KMS-11 (cell line): ENCODE measurements at regions not wholly inside any gene's neighbourhood (a gene's known extent, or its start where the extent isn't known, plus 50 kb on each side); places are given as distances from the start of the nearest gene placed in this dataset.
"Not testable (repeated sequence)": the region's sequence is repeated elsewhere in the genome, so short reads cannot be mapped to it uniquely, and the experiment has no call there.

Experiments used
- H2AFZ ChIP-seq: fragments of 200-600 bp; sonication (generic); 2 replicates; pipeline ENCODE4 v1.6.1; 2016; ENCODE audit warnings: antibody characterized with exemption, mixed run types, low read depth
- H3K27ac ChIP-seq: fragments of 200-600 bp; sonication (generic); 2 replicates; pipeline ENCODE4 v1.6.1; 2016; ENCODE audit warnings: mild to moderate bottlenecking, mixed run types
- H3K27me3 ChIP-seq: fragments of 200-600 bp; sonication (generic); 2 replicates; pipeline ENCODE4 v1.6.1; 2017; ENCODE audit warnings: mild to moderate bottlenecking, low read depth, mixed run types, moderate library complexity; ENCODE audit not compliant: insufficient read depth
- H3K36me3 ChIP-seq: fragments of 200-600 bp; sonication (generic); 2 replicates; pipeline ENCODE4 v1.6.1; 2017; ENCODE audit warnings: mild to moderate bottlenecking, mixed run types; ENCODE audit not compliant: insufficient read depth
- H3K4me1 ChIP-seq: fragments of 200-600 bp; sonication (generic); 2 replicates; pipeline ENCODE4 v1.6.1; 2016; ENCODE audit warnings: mild to moderate bottlenecking, low read depth, mixed run types; ENCODE audit not compliant: poor library complexity, severe bottlenecking
- H3K4me2 ChIP-seq: fragments of 200-600 bp; sonication (generic); 2 replicates; pipeline ENCODE4 v1.7.0; 2016; ENCODE audit warnings: mild to moderate bottlenecking, mixed run types
- H3K4me3 ChIP-seq: fragments of 200-600 bp; sonication (generic); IDR thresholded peaks from 2 replicates; pipeline ENCODE4 v1.6.1; 2017; ENCODE audit warnings: low read depth, low read length, mixed read lengths; ENCODE audit not compliant: insufficient read depth
- H3K79me2 ChIP-seq: fragments of 200-600 bp; sonication (generic); 2 replicates; pipeline ENCODE4 v1.6.1; 2016; ENCODE audit warnings: low read depth, mixed run types; ENCODE audit not compliant: insufficient read depth
- H3K9ac ChIP-seq: fragments of 200-600 bp; sonication (generic); 2 replicates; pipeline ENCODE4 v1.6.1; 2016; ENCODE audit warnings: mild to moderate bottlenecking, mixed run types
- H4K20me1 ChIP-seq: fragments of 200-600 bp; sonication (generic); 2 replicates; pipeline ENCODE4 v1.6.1; 2016; ENCODE audit warnings: mild to moderate bottlenecking, mixed run types; ENCODE audit not compliant: insufficient read depth
- CTCF ChIP-seq: fragments of 200-600 bp; sonication (generic); conservative IDR thresholded peaks from 2 replicates; pipeline ENCODE4 v1.6.1; 2017; ENCODE audit warnings: low read depth, mild to moderate bottlenecking, antibody characterized with exemption, low read length, moderate library complexity, mixed read lengths

GRCh38 chr2:240379089-240379636, 56.3 kb upstream of the GPC1 start:
- Histone ChIP-seq H3K9ac (no peak overlapping the region), H3K27ac (no peak overlapping the region), H4K20me1 (no peaks in the 10 kb centered on the region), H3K4me1 (no peaks in the 10 kb centered on the region), H3K4me3 (no peak overlapping the region), H3K79me2 (no peaks in the 10 kb centered on the region), H3K27me3 (peaks cover 8% of the 10 kb centered on the region; the same call in 1 of the 2 replicates), H2AFZ (no peak overlapping the region), H3K4me2 (no peak overlapping the region), H3K36me3 (no peaks in the 10 kb centered on the region)
- no peak for TF ChIP-seq CTCF

GRCh38 chr2:240383099-240383758, 52.2 kb upstream of the GPC1 start:
- no peaks in the 10 kb centered on the region for H3K4me1 ChIP-seq
- TF ChIP-seq CTCF, result no peak
- H3K4me3 ChIP-seq, result no peak overlapping the region
- no peaks in the 10 kb centered on the region for H3K79me2 ChIP-seq
- no peak overlapping the region for H2AFZ ChIP-seq
- no peaks in the 10 kb centered on the region for H3K36me3 ChIP-seq
- H3K27me3 ChIP-seq, result peaks cover 8% of the 10 kb centered on the region; the same call in 1 of the 2 replicates
- no peak overlapping the region for H3K4me2 ChIP-seq
- no peak overlapping the region for H3K9ac ChIP-seq
- no peaks in the 10 kb centered on the region for H4K20me1 ChIP-seq
- H3K27ac ChIP-seq, result no peak overlapping the region

GRCh38 chr2:240383871-240384700, 51.4 kb upstream of the GPC1 start:
- Histone ChIP-seq H3K4me2 (no peak overlapping the region), H3K4me3 (no peak overlapping the region), H4K20me1 (no peaks in the 10 kb centered on the region), H3K79me2 (no peaks in the 10 kb centered on the region), H3K9ac (no peak overlapping the region), H3K36me3 (no peaks in the 10 kb centered on the region), H2AFZ (no peak overlapping the region), H3K27ac (no peak overlapping the region), H3K4me1 (no peaks in the 10 kb centered on the region), H3K27me3 (peaks cover 5% of the 10 kb centered on the region; the same call in 1 of the 2 replicates)
- TF ChIP-seq CTCF, result no peak

GRCh38 chr2:240384711-240385450, 50.6 kb upstream of the GPC1 start:
- Histone ChIP-seq H3K27ac (no peak overlapping the region), H3K9ac (no peak overlapping the region), H3K4me1 (no peaks in the 10 kb centered on the region), H3K4me3 (no peak overlapping the region), H3K27me3 (peaks cover 5% of the 10 kb centered on the region; the same call in 1 of the 2 replicates), H2AFZ (no peak overlapping the region), H3K4me2 (no peak overlapping the region), H3K79me2 (no peaks in the 10 kb centered on the region), H4K20me1 (no peaks in the 10 kb centered on the region), H3K36me3 (no peaks in the 10 kb centered on the region)
- TF ChIP-seq CTCF, result no peak

GRCh38 chr2:240385451-240386161, 49.9 kb upstream of the GPC1 start:
- H3K27me3 ChIP-seq, H3K27ac ChIP-seq, H3K9ac ChIP-seq, H3K4me1 ChIP-seq, H3K4me3 ChIP-seq, H3K4me2 ChIP-seq, H3K36me3 ChIP-seq, H2AFZ ChIP-seq, H3K79me2 ChIP-seq, H4K20me1 ChIP-seq: not testable (repeated sequence)
